Prostate gland (tissue), 2 donors: ENCODE measurements at regions not wholly inside any gene's neighbourhood (a gene's known extent, or its start where the extent isn't known, plus 50 kb on each side); places are given as distances from the start of the nearest gene placed in this dataset.

Experiments used
- CTCF ChIP-seq, 4 experiments: fragments of 200-600 bp in 2 of 4; fragments of 450-650 bp in 2 of 4; sonication (generic) in 2 of 4; IDR thresholded peaks; 1 replicate in 3 of 4; 2 replicates in 1 of 4; pipeline ENCODE4 v1.5.1; 2016 to 2019; ENCODE audit warnings: antibody characterized with exemption in 4 of 4, mild to moderate bottlenecking in 2 of 4, moderate library complexity in 2 of 4
- POLR2A ChIP-seq: fragments of 450-650 bp; IDR thresholded peaks from one replicate; pipeline ENCODE4 v1.6.1; 2016; ENCODE audit warnings: antibody characterized with exemption, mild to moderate bottlenecking

- TF ChIP-seq CTCF (IDR thresholded peaks at IDR 0.05) (no peak), POLR2A (no peak)
Measured at GRCh38 chr5:60333005-60333571, 366.9 kb downstream of the DEPDC1B start.
